ENCODE measurements at regions not wholly inside any gene's neighbourhood (a gene's known extent, or its start where the extent isn't known, plus 50 kb on each side); places are given as distances from the start of the nearest gene placed in this dataset.

- Histone ChIP-seq H3K27ac (replicated peaks) (no peak overlapping the region), H3K36me3 (no peaks in the 10 kb centered on the region), H3K4me1 (no peaks in the 10 kb centered on the region), H3K9me3 (replicated peaks) (no peaks in the 10 kb centered on the region), H3K4me3 (no peak overlapping the region), H3K27me3 (ENCODE audit: low read depth) (no peaks in the 10 kb centered on the region)
- DNase-seq, result no peak
- TF ChIP-seq CTCF (IDR thresholded peaks at IDR 0.05; ENCODE audit: borderline replicate concordance), result no peak
- intact Hi-C loops (cut with micrococcal nuclease), result no loop called here
Measured at GRCh38 chr3:116951610-116952009, 242.0 kb downstream of the TUSC7 start.

DNA sequence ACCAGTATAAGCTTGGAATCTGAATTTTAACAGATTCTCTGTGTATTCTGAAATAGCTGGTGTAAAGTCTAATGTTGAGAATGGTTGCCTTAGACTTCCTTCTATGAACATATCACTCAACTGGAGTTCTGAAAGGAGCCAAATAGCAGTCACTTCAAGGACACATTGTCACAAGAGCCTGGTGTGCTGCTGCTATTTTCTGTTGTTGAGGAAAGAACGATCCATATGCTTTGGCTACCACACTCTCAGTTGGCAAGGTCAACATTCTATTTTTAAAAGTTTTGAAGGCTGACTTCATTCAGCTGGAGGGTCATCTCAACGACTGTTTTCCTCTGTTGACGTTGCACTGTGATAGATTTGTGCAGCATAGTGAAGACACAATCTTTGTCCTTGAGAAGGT lies 248.7 kb downstream of the TUSC7 start:
- no peak overlapping the region for H3K4me3 ChIP-seq
- intact Hi-C loops (cut with micrococcal nuclease), result no loop called here
- no peak for DNase-seq
- no peaks in the 10 kb centered on the region for H3K4me1 ChIP-seq
- TF ChIP-seq CTCF (IDR thresholded peaks at IDR 0.05; ENCODE audit: borderline replicate concordance), result no peak
- H3K27me3 ChIP-seq (ENCODE audit: low read depth), result no peaks in the 10 kb centered on the region
- H3K9me3 ChIP-seq (replicated peaks), result no peaks in the 10 kb centered on the region
- no peaks in the 10 kb centered on the region for H3K36me3 ChIP-seq
- no peak overlapping the region for H3K27ac ChIP-seq (replicated peaks)

GRCh38 chr3:116961106-116961505 lies 251.5 kb downstream of the TUSC7 start:
- intact Hi-C loops (cut with micrococcal nuclease), result no loop called here
- Histone ChIP-seq H3K4me3 (no peak overlapping the region), H3K27ac (replicated peaks) (no peak overlapping the region), H3K36me3 (no peaks in the 10 kb centered on the region), H3K27me3 (ENCODE audit: low read depth) (no peaks in the 10 kb centered on the region), H3K4me1 (no peaks in the 10 kb centered on the region), H3K9me3 (replicated peaks) (no peaks in the 10 kb centered on the region)
- no peak for DNase-seq
- TF ChIP-seq CTCF (IDR thresholded peaks at IDR 0.05; ENCODE audit: borderline replicate concordance), result no peak

- no peak for DNase-seq
- no peak overlapping the region for H3K27ac ChIP-seq (replicated peaks)
- no peaks in the 10 kb centered on the region for H3K36me3 ChIP-seq
- H3K27me3 ChIP-seq (ENCODE audit: low read depth), result no peaks in the 10 kb centered on the region
- no peak overlapping the region for H3K4me3 ChIP-seq
- intact Hi-C loops (cut with micrococcal nuclease), result no loop called here
- H3K9me3 ChIP-seq (replicated peaks), result no peaks in the 10 kb centered on the region
- TF ChIP-seq CTCF (IDR thresholded peaks at IDR 0.05; ENCODE audit: borderline replicate concordance), result no peak
- no peaks in the 10 kb centered on the region for H3K4me1 ChIP-seq
Measured at GRCh38 chr3:116963802-116964201, 254.2 kb downstream of the TUSC7 start.

- Histone ChIP-seq H3K27me3 (ENCODE audit: low read depth) (no peaks in the 10 kb centered on the region), H3K27ac (replicated peaks) (no peak overlapping the region), H3K36me3 (no peaks in the 10 kb centered on the region), H3K4me1 (no peaks in the 10 kb centered on the region), H3K9me3 (replicated peaks) (no peaks in the 10 kb centered on the region), H3K4me3 (no peak overlapping the region)
- intact Hi-C loops (cut with micrococcal nuclease), result no loop called here
- DNase-seq, result no peak
- no peak for TF ChIP-seq CTCF (IDR thresholded peaks at IDR 0.05; ENCODE audit: borderline replicate concordance)
Measured at GRCh38 chr3:116966649-116967048, 257.1 kb downstream of the TUSC7 start.

DNA sequence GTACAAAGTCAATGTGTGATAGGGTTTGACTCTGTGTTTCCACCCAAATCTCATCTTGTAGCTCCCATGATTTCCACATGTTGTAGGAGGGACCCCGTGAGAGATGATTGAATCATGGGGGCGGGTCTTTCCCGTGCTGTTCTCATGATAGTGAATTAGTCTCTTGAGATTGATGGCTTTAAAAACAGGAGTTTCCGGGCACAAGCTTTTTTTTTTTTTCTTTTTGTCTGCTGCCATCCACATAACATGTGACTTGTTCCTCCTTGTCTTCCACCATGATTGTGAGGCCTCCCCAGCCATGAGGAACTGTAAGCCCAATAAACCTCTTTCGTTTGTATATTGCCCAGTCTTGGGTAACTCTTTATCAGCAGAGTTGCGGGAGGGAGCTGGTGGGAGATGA lies 259.6 kb downstream of the TUSC7 start:
- Histone ChIP-seq H3K36me3 (no peaks in the 10 kb centered on the region), H3K4me1 (no peaks in the 10 kb centered on the region), H3K27ac (replicated peaks) (no peak overlapping the region), H3K27me3 (ENCODE audit: low read depth) (no peaks in the 10 kb centered on the region), H3K9me3 (replicated peaks) (no peaks in the 10 kb centered on the region), H3K4me3 (no peak overlapping the region)
- no peak for DNase-seq
- TF ChIP-seq CTCF (IDR thresholded peaks at IDR 0.05; ENCODE audit: borderline replicate concordance), result no peak
- intact Hi-C loops (cut with micrococcal nuclease), result no loop called here
